Natural killer cell (primary cell): ENCODE measurements at regions not wholly inside any gene's neighbourhood (a gene's known extent, or its start where the extent isn't known, plus 50 kb on each side); places are given as distances from the start of the nearest gene placed in this dataset.
A peak's percentile ranks its signal among the peaks of the same experiment; 100 is the strongest.

Experiments
- ATAC-seq, 3 donors: fragments of 150-1000 bp in 2 of 3; fragments of 200-7000 bp in 1 of 3; cut with Tn5 transposase; 1 replicate in 1 of 3; 2 replicates in 2 of 3; pipeline ENCODE4 v1.10.0; 2021; ENCODE audit warnings: mild to moderate bottlenecking in 2 of 3, moderate library complexity in 2 of 3
- DNase-seq, 2 donors: peaks; one replicate each; pipeline versions ENCODE4 v3.0.0 to v3.0.0-alpha.2; 2013 to 2021; ENCODE audit warnings: mixed read lengths in 1 of 2
- H3K27ac ChIP-seq: one replicate; pipeline ENCODE4 v1.5.1; 2013; ENCODE audit warnings: mild to moderate bottlenecking, low read length
- H3K27me3 ChIP-seq: one replicate; pipeline ENCODE4 v1.6.1; 2013; ENCODE audit warnings: low read length; ENCODE audit not compliant: control insufficient read depth, insufficient read depth
- H3K36me3 ChIP-seq: one replicate; pipeline ENCODE4 v1.6.1; 2013; ENCODE audit warnings: low read length; ENCODE audit not compliant: control insufficient read depth, insufficient read depth
- H3K4me1 ChIP-seq: one replicate; pipeline ENCODE4 v1.6.1; 2013; ENCODE audit warnings: low read length; ENCODE audit not compliant: control insufficient read depth, insufficient read depth
- H3K4me3 ChIP-seq: one replicate; pipeline ENCODE4 v1.5.1; 2013; ENCODE audit warnings: low read length
- H3K9me3 ChIP-seq: one replicate; pipeline ENCODE4 v1.6.1; 2013; ENCODE audit warnings: low read length; ENCODE audit not compliant: control insufficient read depth, insufficient read depth
- H3K27ac Mint-ChIP-seq, 2 donors: one replicate each; pipeline ENCODE4 v1.8.0; 2022; ENCODE audit warnings: mild to moderate bottlenecking in 2 of 2, mixed read lengths in 2 of 2, moderate library complexity in 1 of 2
- H3K27me3 Mint-ChIP-seq, 2 donors: one replicate each; pipeline ENCODE4 v1.8.0; 2022; ENCODE audit warnings: low read depth in 2 of 2, mixed read lengths in 2 of 2
- H3K36me3 Mint-ChIP-seq: one replicate; pipeline ENCODE4 v1.8.0; 2022; ENCODE audit warnings: mixed read lengths
- H3K4me1 Mint-ChIP-seq, 2 donors: one replicate each; pipeline ENCODE4 v1.8.0; 2022; ENCODE audit warnings: mixed read lengths in 2 of 2
- H3K4me3 Mint-ChIP-seq: one replicate; pipeline ENCODE4 v1.8.0; 2022; ENCODE audit warnings: mild to moderate bottlenecking, moderate library complexity, mixed read lengths
- H3K9me3 Mint-ChIP-seq, 2 donors: one replicate each; pipeline ENCODE4 v1.8.0; 2022; ENCODE audit warnings: mixed read lengths in 2 of 2
- CTCF ChIP-seq: fragments of 200-600 bp; IDR thresholded peaks from one replicate; pipeline ENCODE4 v1.8.0; 2022; ENCODE audit warnings: antibody characterized with exemption
- WGBS: methylation state at CpG from one replicate; pipeline ENCODE4 v1.1.7; 2013; ENCODE audit warnings: missing lambda C conversion rate; ENCODE audit not compliant: insufficient coverage; 5-methylcytosine and 5-hydroxymethylcytosine counted together
- intact Hi-C: fragments of 100-400 bp; cut with micrococcal nuclease; formaldehyde crosslinking; loops from one replicate; pipeline ENCODE4 v1.14.2; 2022

GRCh38 chr4:156505341-156505955 is 466.2 kb downstream of the PDGFC start:
- no peaks in the 10 kb centered on the region for H3K4me1 ChIP-seq
- no peak overlapping the region for H3K4me3 ChIP-seq
- H3K4me3 Mint-ChIP-seq, result no peak overlapping the region
- H3K9me3 ChIP-seq, result peaks cover 5% of the 10 kb centered on the region
- H3K27ac ChIP-seq, result no peak overlapping the region
- H3K27ac Mint-ChIP-seq, result no peak overlapping the region
- DNase-seq (no peak), ATAC-seq (peak in 1 of 3 donors; percentile 86)
- no peak for TF ChIP-seq CTCF
- no peaks in the 10 kb centered on the region for H3K27me3 ChIP-seq
- no peaks in the 10 kb centered on the region for H3K27me3 Mint-ChIP-seq
- 91% methylated on average over 12 of the region's 12 CpGs for WGBS
- peaks cover 13 to 29% of the 10 kb centered on the region in 2 donors for H3K9me3 Mint-ChIP-seq
- no peaks in the 10 kb centered on the region for H3K36me3 Mint-ChIP-seq
- intact Hi-C loops, result no loop called here
- H3K4me1 Mint-ChIP-seq, result no peaks in the 10 kb centered on the region
- no peaks in the 10 kb centered on the region for H3K36me3 ChIP-seq

- intact Hi-C loops, result no loop called here
- no peaks in the 10 kb centered on the region for H3K36me3 ChIP-seq
These were observed 468.5 kb downstream of the PDGFC start for GRCh38 chr4:156503119-156503518.

GRCh38 chr4:156501962-156502361 is 469.6 kb downstream of the PDGFC start:
- Histone ChIP-seq H3K9me3 (peaks cover 5% of the 10 kb centered on the region), H3K36me3 (no peaks in the 10 kb centered on the region), H3K27me3 (no peaks in the 10 kb centered on the region), H3K4me1 (no peaks in the 10 kb centered on the region), H3K4me3 (no peak overlapping the region), H3K27ac (no peak overlapping the region)
- Mint-ChIP-seq H3K4me3 (no peak overlapping the region), H3K27me3 (no peaks in the 10 kb centered on the region), H3K9me3 (peaks cover 8 to 18% of the 10 kb centered on the region in 2 donors), H3K4me1 (no peaks in the 10 kb centered on the region), H3K27ac (no peak overlapping the region), H3K36me3 (no peaks in the 10 kb centered on the region)
- intact Hi-C loops, result no loop called here
- no peak for TF ChIP-seq CTCF
- ATAC-seq (no peak), DNase-seq (no peak)

More at GRCh38 chr4:156503119-156503518, 468.5 kb downstream of the PDGFC start:
- TF ChIP-seq CTCF, result no peak
- DNase-seq, result no peak
- Mint-ChIP-seq H3K4me3 (no peak overlapping the region), H3K9me3 (peaks cover 9 to 22% of the 10 kb centered on the region in 2 donors), H3K36me3 (no peaks in the 10 kb centered on the region), H3K4me1 (no peaks in the 10 kb centered on the region), H3K27me3 (no peaks in the 10 kb centered on the region), H3K27ac (no peak overlapping the region)
- Histone ChIP-seq H3K27me3 (no peaks in the 10 kb centered on the region), H3K4me3 (no peak overlapping the region), H3K4me1 (no peaks in the 10 kb centered on the region), H3K27ac (no peak overlapping the region), H3K9me3 (peaks cover 5% of the 10 kb centered on the region)
- WGBS, result 92% methylated on average over 3 of the region's 3 CpGs
- no peak for ATAC-seq

GRCh38 chr4:156499684-156500083 is 471.9 kb downstream of the PDGFC start:
- DNase-seq (no peak), ATAC-seq (no peak)
- Mint-ChIP-seq H3K9me3 (peaks cover 7 to 10% of the 10 kb centered on the region in 2 donors), H3K27me3 (no peaks in the 10 kb centered on the region), H3K4me3 (no peak overlapping the region), H3K27ac (no peak overlapping the region), H3K4me1 (no peaks in the 10 kb centered on the region), H3K36me3 (no peaks in the 10 kb centered on the region)
- WGBS, result no CpG with 5 or more reads among the region's 2 CpGs
- intact Hi-C loops, result no loop called here
- H3K36me3 ChIP-seq, result no peaks in the 10 kb centered on the region
- no peak for TF ChIP-seq CTCF
- H3K4me3 ChIP-seq, result no peak overlapping the region
- H3K27me3 ChIP-seq, result no peaks in the 10 kb centered on the region
- H3K27ac ChIP-seq, result no peak overlapping the region
- H3K4me1 ChIP-seq, result no peaks in the 10 kb centered on the region
- H3K9me3 ChIP-seq, result no peaks in the 10 kb centered on the region
